Trophoblast cell (in vitro differentiated cells and primary cell): ENCODE measurements at regions not wholly inside any gene's neighbourhood (a gene's known extent, or its start where the extent isn't known, plus 50 kb on each side); places are given as distances from the start of the nearest gene placed in this dataset.

Experiments
- DNase-seq, 2 donors: peaks; one replicate each; pipeline ENCODE4 v3.0.0-alpha.2; 2016
- H2AFZ ChIP-seq: 2 replicates; pipeline ENCODE4 v1.6.1; 2013; ENCODE audit warnings: low read length, moderate library complexity, mild to moderate bottlenecking; ENCODE audit not compliant: insufficient read depth, poor library complexity
- H2AK5ac ChIP-seq: 2 replicates; pipeline ENCODE4 v1.6.1; 2013; ENCODE audit warnings: mild to moderate bottlenecking, low read length
- H2BK120ac ChIP-seq: 2 replicates; pipeline ENCODE4 v1.6.1; 2013; ENCODE audit warnings: low read length, mild to moderate bottlenecking, moderate library complexity; ENCODE audit not compliant: insufficient read depth, poor library complexity
- H2BK12ac ChIP-seq: 2 replicates; pipeline ENCODE4 v1.6.1; 2013; ENCODE audit warnings: mild to moderate bottlenecking, low read length, moderate library complexity
- H2BK5ac ChIP-seq: 2 replicates; pipeline ENCODE4 v1.6.1; 2013; ENCODE audit warnings: low read length, low read depth, moderate library complexity, mild to moderate bottlenecking; ENCODE audit not compliant: poor library complexity
- H3K14ac ChIP-seq: 2 replicates; pipeline ENCODE4 v1.6.1; 2013; ENCODE audit warnings: mild to moderate bottlenecking, low read length
- H3K18ac ChIP-seq: 2 replicates; pipeline ENCODE4 v1.6.1; 2013; ENCODE audit warnings: mild to moderate bottlenecking, low read length
- H3K23ac ChIP-seq: 2 replicates; pipeline ENCODE4 v1.6.1; 2013; ENCODE audit warnings: low read length
- H3K27ac ChIP-seq: 2 replicates; pipeline ENCODE4 v1.5.1; 2013; ENCODE audit warnings: low read depth, mild to moderate bottlenecking, inconsistent platforms, low read length, moderate library complexity
- H3K27me3 ChIP-seq: 2 replicates; pipeline ENCODE4 v1.6.1; 2013; ENCODE audit warnings: inconsistent platforms, mild to moderate bottlenecking, low read length, moderate library complexity; ENCODE audit not compliant: insufficient read depth
- H3K36me3 ChIP-seq, 2 experiments: 1 replicate in 1 of 2; 2 replicates in 1 of 2; pipeline ENCODE4 v1.6.1; 2013; ENCODE audit warnings: low read length in 2 of 2, mild to moderate bottlenecking in 2 of 2, moderate library complexity in 1 of 2; ENCODE audit not compliant: insufficient read depth in 2 of 2, control insufficient read depth in 1 of 2
- H3K4ac ChIP-seq: 2 replicates; pipeline ENCODE4 v1.6.1; 2013; ENCODE audit warnings: low read depth, mild to moderate bottlenecking, low read length, moderate library complexity
- H3K4me1 ChIP-seq, 2 experiments: 1 replicate in 1 of 2; 2 replicates in 1 of 2; pipeline ENCODE4 v1.6.1; 2013; ENCODE audit warnings: low read length in 2 of 2, mild to moderate bottlenecking in 2 of 2, moderate library complexity in 1 of 2; ENCODE audit not compliant: insufficient read depth in 2 of 2, control insufficient read depth in 1 of 2
- H3K4me2 ChIP-seq: 2 replicates; pipeline ENCODE4 v1.6.1; 2013; ENCODE audit warnings: inconsistent platforms, mild to moderate bottlenecking, low read length, moderate library complexity
- H3K4me3 ChIP-seq: 2 replicates; pipeline ENCODE4 v1.5.1; 2013; ENCODE audit warnings: mild to moderate bottlenecking, low read depth, low read length, inconsistent platforms
- H3K79me1 ChIP-seq: one replicate; pipeline ENCODE4 v1.6.1; 2013; ENCODE audit warnings: low read length
- H3K79me2 ChIP-seq: 2 replicates; pipeline ENCODE4 v1.6.1; 2013; ENCODE audit warnings: low read length, mild to moderate bottlenecking; ENCODE audit not compliant: control insufficient read depth, insufficient read depth, poor library complexity
- H3K9ac ChIP-seq: 2 replicates; pipeline ENCODE4 v1.6.1; 2013; ENCODE audit warnings: mild to moderate bottlenecking, low read length
- H3K9me3 ChIP-seq: 2 replicates; pipeline ENCODE4 v1.6.1; 2013; ENCODE audit warnings: low read depth, mild to moderate bottlenecking, control low read depth, inconsistent platforms, low read length; ENCODE audit not compliant: insufficient read depth
- H4K12ac ChIP-seq: 2 replicates; pipeline ENCODE4 v1.6.1; 2013; ENCODE audit warnings: low read depth, mild to moderate bottlenecking, low read length, moderate library complexity
- H4K8ac ChIP-seq: 2 replicates; pipeline ENCODE4 v1.6.1; 2013; ENCODE audit warnings: low read depth, mild to moderate bottlenecking, low read length, moderate library complexity
- H4K91ac ChIP-seq: one replicate; pipeline ENCODE4 v1.6.1; 2013; ENCODE audit warnings: low read depth, mild to moderate bottlenecking, low read length, moderate library complexity
- WGBS: extraction: QIAGEN DNeasy Blood & Tissue Kit; methylation state at CpG from one replicate; pipeline ENCODE4 v1.1.7; 2013; ENCODE audit warnings: missing lambda C conversion rate; ENCODE audit not compliant: insufficient read length, insufficient coverage; ENCODE audit errors: extremely low coverage; 5-methylcytosine and 5-hydroxymethylcytosine counted together

DNA sequence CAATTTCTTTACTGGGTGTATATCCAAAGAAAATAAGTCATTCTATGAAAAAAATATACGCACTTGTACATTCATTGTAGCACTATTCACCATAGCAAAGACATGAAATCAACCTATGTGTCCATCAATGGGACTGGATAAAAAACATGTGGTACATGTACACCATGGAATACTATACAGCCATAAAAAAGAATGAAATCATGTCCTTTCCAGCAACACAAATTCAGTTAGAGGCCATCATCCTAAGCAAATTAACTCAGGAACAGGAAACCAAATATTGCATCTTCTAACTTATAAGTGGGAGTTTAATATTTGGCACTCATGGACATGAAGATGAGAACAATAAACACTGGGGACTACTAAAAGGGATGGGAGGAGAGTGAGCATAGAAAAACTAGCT, 325.7 kb downstream of the TGFB2 start:
- Histone ChIP-seq H2AK5ac (no peak overlapping the region), H4K12ac (no peak overlapping the region), H4K8ac (no peak overlapping the region), H3K27ac (no peak overlapping the region), H2BK12ac (no peak overlapping the region), H3K4ac (no peak overlapping the region), H3K4me3 (no peak overlapping the region), H2BK120ac (no peak overlapping the region), H3K79me2 (no peaks in the 10 kb centered on the region), H3K18ac (no peak overlapping the region), H4K91ac (no peak overlapping the region), H2BK5ac (no peak overlapping the region), H3K4me1 (peaks cover 0 to 9% of the 10 kb centered on the region in 2 experiments), H3K9ac (no peak overlapping the region), H2AFZ (no peak overlapping the region), H3K4me2 (no peak overlapping the region), H3K23ac (no peak overlapping the region), H3K27me3 (no peaks in the 10 kb centered on the region), H3K36me3 (no peaks in the 10 kb centered on the region), H3K9me3 (no peaks in the 10 kb centered on the region), H3K79me1 (peaks cover 3% of the 10 kb centered on the region), H3K14ac (no peak overlapping the region)
- no CpG with 5 or more reads among the region's 1 CpG for WGBS
- DNase-seq = no peak

DNA sequence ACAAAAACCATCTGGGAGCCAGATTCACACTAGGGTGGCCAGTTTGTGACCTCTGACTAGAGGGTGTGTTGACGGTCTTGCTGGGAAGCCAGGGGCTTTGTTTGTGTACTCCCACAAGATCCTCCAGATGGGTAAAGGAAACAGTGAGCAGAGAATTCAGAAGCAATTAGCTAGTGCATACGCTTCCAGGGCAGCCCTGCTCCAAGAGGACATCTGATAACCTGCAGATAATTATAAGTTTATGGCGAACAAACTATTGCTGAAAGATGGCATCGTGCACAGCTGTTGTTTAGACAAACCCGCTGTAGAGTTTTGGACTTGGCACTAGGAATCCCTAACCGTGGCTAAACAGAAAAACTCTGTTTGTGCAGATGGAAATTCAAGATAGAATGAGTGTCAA, 326.4 kb downstream of the TGFB2 start:
- Histone ChIP-seq H3K4me3 (no peak overlapping the region), H3K27me3 (no peaks in the 10 kb centered on the region), H2BK120ac (no peak overlapping the region), H3K36me3 (no peaks in the 10 kb centered on the region), H3K4ac (no peak overlapping the region), H3K4me2 (no peak overlapping the region), H3K9ac (no peak overlapping the region), H3K18ac (no peak overlapping the region), H3K23ac (no peak overlapping the region), H2BK5ac (no peak overlapping the region), H3K27ac (peak overlapping the region; percentile 40), H3K79me2 (no peaks in the 10 kb centered on the region), H3K9me3 (no peaks in the 10 kb centered on the region), H3K4me1 (peaks cover 0 to 10% of the 10 kb centered on the region in 2 experiments), H4K8ac (no peak overlapping the region), H2AK5ac (no peak overlapping the region), H2BK12ac (peak overlapping the region; percentile 69), H3K79me1 (peaks cover 3% of the 10 kb centered on the region), H2AFZ (no peak overlapping the region), H3K14ac (no peak overlapping the region), H4K12ac (no peak overlapping the region), H4K91ac (no peak overlapping the region)
- no CpG with 5 or more reads among the region's 6 CpGs for WGBS
- no peak for DNase-seq

DNA sequence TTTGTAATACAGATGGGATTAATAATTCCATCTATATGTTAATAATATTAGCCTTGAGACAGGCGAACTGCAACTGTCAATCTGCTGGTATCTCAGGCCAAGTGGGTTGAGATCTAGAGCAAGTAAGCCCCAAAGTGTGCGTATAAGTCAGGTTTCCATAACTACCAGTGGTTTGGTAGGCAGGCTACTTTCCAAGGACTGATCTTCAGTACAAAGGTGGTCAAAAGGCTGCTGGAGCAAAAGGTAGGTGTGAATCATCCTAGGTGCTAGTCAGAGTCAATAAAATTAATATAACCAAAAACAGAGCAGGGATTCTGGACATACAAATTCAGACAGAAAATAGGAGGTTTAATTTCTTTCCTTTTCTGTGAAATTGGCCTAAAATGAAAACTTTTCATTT, 328.0 kb downstream of the TGFB2 start:
- WGBS = no CpG with 5 or more reads among the region's 2 CpGs
- Histone ChIP-seq H3K36me3 (no peaks in the 10 kb centered on the region), H3K9me3 (no peaks in the 10 kb centered on the region), H3K9ac (no peak overlapping the region), H3K79me2 (no peaks in the 10 kb centered on the region), H4K8ac (no peak overlapping the region), H3K27ac (no peak overlapping the region), H3K4me2 (no peak overlapping the region), H2BK5ac (no peak overlapping the region), H3K27me3 (no peaks in the 10 kb centered on the region), H4K91ac (peak overlapping the region; percentile 25), H2AK5ac (no peak overlapping the region), H3K79me1 (peaks cover 8% of the 10 kb centered on the region), H2BK120ac (peak overlapping the region; percentile 29), H3K4me1 (peaks cover 2 to 10% of the 10 kb centered on the region in 2 experiments), H4K12ac (no peak overlapping the region), H3K18ac (no peak overlapping the region), H2BK12ac (peak overlapping the region; percentile 29), H3K14ac (peak overlapping the region; percentile 9), H3K4me3 (no peak overlapping the region), H2AFZ (no peak overlapping the region), H3K4ac (no peak overlapping the region), H3K23ac (no peak overlapping the region)
- no peak for DNase-seq

DNA sequence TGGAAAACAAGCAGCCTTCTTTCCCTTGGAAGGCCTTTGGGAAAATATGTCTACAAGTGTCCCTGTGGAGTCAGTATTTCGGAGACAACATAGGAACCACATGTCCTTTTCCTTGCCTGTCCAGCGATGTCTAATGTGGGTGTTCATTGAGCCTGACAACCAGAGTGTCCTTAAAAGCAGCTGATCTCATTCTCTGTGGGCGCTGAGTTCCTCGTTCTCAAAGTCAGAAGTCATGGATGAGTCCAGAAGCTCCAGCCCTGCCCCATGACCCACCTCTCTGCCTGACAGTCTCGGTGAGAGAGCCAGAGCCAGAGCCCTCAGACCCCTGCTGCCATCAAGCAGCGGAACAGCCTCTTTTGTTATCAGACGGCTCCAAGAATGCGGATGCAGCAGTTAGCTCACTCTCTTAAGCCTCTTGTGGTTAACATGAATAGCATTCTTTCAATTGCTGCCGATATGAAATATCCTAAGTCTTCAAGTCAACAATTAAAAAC, 329.2 kb downstream of the TGFB2 start:
- no peak overlapping the region for H4K12ac ChIP-seq
- no peak overlapping the region for H3K23ac ChIP-seq
- no peaks in the 10 kb centered on the region for H3K79me2 ChIP-seq
- no peak overlapping the region for H3K4me2 ChIP-seq
- H3K18ac ChIP-seq = no peak overlapping the region
- peaks cover 8% of the 10 kb centered on the region for H3K79me1 ChIP-seq
- no peaks in the 10 kb centered on the region for H3K27me3 ChIP-seq
- peaks cover 2 to 10% of the 10 kb centered on the region in 2 experiments for H3K4me1 ChIP-seq
- H2AFZ ChIP-seq = no peak overlapping the region
- H2BK12ac ChIP-seq = peak overlapping the region; percentile 86
- peak overlapping the region; percentile 85 for H2BK120ac ChIP-seq
- no CpG with 5 or more reads among the region's 9 CpGs for WGBS
- peak overlapping the region; percentile 76 for H3K27ac ChIP-seq
- H2AK5ac ChIP-seq = peak overlapping the region; percentile 35
- peak overlapping the region; percentile 88 for H2BK5ac ChIP-seq
- H3K4ac ChIP-seq = peak overlapping the region; percentile 40
- DNase-seq = peak; percentile 61 to 80
- H4K8ac ChIP-seq = peak overlapping the region; percentile 54
- H3K9ac ChIP-seq = no peak overlapping the region
- H4K91ac ChIP-seq = peak overlapping the region; percentile 66
- H3K14ac ChIP-seq = peak overlapping the region; percentile 75
- H3K9me3 ChIP-seq = no peaks in the 10 kb centered on the region
- H3K36me3 ChIP-seq = no peaks in the 10 kb centered on the region
- H3K4me3 ChIP-seq = no peak overlapping the region
